ENCODE measurements at regions not wholly inside any gene's neighbourhood (a gene's known extent, or its start where the extent isn't known, plus 50 kb on each side); places are given as distances from the start of the nearest gene placed in this dataset.

GRCh38 chr18:70627182-70627802 is 338.4 kb downstream of the SOCS6 start:
- TF ChIP-seq, protein P1, sequence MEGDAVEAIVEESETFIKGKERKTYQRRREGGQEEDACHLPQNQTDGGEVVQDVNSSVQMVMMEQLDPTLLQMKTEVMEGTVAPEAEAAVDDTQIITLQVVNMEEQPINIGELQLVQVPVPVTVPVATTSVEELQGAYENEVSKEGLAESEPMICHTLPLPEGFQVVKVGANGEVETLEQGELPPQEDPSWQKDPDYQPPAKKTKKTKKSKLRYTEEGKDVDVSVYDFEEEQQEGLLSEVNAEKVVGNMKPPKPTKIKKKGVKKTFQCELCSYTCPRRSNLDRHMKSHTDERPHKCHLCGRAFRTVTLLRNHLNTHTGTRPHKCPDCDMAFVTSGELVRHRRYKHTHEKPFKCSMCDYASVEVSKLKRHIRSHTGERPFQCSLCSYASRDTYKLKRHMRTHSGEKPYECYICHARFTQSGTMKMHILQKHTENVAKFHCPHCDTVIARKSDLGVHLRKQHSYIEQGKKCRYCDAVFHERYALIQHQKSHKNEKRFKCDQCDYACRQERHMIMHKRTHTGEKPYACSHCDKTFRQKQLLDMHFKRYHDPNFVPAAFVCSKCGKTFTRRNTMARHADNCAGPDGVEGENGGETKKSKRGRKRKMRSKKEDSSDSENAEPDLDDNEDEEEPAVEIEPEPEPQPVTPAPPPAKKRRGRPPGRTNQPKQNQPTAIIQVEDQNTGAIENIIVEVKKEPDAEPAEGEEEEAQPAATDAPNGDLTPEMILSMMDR (IDR thresholded peaks at IDR 0.05; ENCODE audit: low read depth, low read length, missing control alignments): no peak
- DNase-seq (ENCODE audit: extremely low read depth, low read depth): no peak

DNA sequence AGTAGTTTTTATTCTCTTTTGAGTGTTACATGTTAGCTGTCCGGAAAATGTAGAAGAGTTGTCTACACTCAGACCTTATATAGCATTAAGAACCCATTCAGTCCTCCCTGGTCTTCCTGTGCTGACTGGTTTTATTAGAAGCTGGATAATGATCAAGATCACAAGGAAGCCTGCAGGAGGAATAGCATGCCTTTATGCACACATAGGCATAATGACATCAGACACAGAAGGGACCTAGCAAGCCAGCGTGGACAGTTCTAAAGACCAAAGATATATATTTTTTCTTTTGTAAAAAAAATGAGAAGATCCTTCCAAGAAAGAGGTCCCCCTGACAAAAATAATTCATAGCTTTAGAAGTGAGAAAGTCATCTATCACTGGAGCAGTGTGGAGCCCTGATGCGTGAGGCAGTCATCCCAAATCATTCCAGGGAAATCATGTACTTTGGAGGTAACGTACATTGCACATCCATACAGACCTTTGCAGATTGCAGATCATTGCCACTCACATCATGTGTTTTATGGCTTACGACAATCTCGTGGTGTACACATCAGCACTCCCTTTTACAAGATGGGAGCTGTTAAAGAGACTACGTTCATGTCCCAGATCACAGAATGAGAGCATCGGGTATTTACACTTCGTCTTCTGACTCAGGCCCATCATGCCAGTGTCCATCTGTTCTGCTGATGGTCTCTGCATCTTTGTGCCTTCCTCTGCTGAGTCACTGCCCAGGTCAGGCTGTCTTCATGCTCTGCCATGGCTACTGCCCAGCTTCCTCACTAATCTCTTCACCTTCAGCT is 334.0 kb downstream of the SOCS6 start:
- H3K4me3 ChIP-seq (replicated peaks; ENCODE audit: low read depth, low read length): no peak overlapping the region
- TF ChIP-seq, protein P1 (IDR thresholded peaks at IDR 0.05; ENCODE audit: low read depth, low read length, missing control alignments): no peak
- DNase-seq (ENCODE audit: extremely low read depth, low read depth): no peak

More at GRCh38 chr18:70627182-70627802, 338.4 kb downstream of the SOCS6 start:
- H3K4me3 ChIP-seq (replicated peaks; ENCODE audit: low read depth, low read length): no peak overlapping the region

GRCh38 chr18:70621710-70622109 is 332.9 kb downstream of the SOCS6 start:
- TF ChIP-seq, protein P1 (IDR thresholded peaks at IDR 0.05; ENCODE audit: low read depth, low read length, missing control alignments): no peak
- no peak for DNase-seq (ENCODE audit: extremely low read depth, low read depth)
- no peak overlapping the region for H3K4me3 ChIP-seq (replicated peaks; ENCODE audit: low read depth, low read length)

- no peak overlapping the region for H3K4me3 ChIP-seq (replicated peaks; ENCODE audit: low read depth, low read length)
- no peak for DNase-seq (ENCODE audit: extremely low read depth, low read depth)
- TF ChIP-seq, protein P1 (IDR thresholded peaks at IDR 0.05; ENCODE audit: low read depth, low read length, missing control alignments): no peak
These were observed 332.2 kb downstream of the SOCS6 start for GRCh38 chr18:70620837-70621612.

- DNase-seq (ENCODE audit: extremely low read depth, low read depth): no peak
- TF ChIP-seq, protein P1 (IDR thresholded peaks at IDR 0.05; ENCODE audit: low read depth, low read length, missing control alignments): no peak
- H3K4me3 ChIP-seq (replicated peaks; ENCODE audit: low read depth, low read length): no peak overlapping the region
These were observed 328.3 kb downstream of the SOCS6 start for GRCh38 chr18:70617020-70617763.

DNA sequence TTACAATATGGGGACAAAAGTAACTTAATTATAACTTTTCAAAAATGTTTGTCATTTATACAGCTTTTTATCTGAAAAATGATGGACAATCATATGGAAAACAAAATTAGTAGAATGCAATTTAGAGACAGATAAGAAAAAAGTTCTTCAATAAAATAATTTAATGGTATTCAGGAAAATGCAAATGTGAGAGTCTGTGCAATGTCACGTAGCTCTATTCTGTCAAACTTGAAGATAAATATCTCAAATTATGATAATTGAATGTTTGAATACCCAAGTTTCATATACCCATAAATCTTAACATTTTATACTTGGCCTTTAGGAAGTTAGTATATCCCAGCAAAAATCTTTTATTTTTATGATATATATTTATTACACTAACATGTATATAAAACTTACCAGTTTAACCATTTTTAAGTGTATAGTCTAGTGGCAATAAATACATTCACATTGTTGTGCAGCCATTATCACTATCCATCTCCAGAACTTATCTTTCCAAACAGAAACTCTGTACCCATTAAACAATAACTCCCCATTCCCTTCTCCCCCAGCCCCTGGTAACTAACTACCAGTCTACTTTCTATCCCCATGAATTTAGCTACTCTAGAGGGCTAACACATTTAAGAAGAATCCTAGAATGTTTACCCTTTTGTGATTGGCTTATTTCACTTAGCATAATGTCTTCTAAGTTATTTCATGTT is 311.5 kb downstream of the SOCS6 start:
- TF ChIP-seq, protein P1 (IDR thresholded peaks at IDR 0.05; ENCODE audit: low read depth, low read length, missing control alignments): no peak
- no peak for DNase-seq (ENCODE audit: extremely low read depth, low read depth)
- H3K4me3 ChIP-seq (replicated peaks; ENCODE audit: low read depth, low read length): no peak overlapping the region
